HG03342 (cell line): ENCODE measurements at regions not wholly inside any gene's neighbourhood (a gene's known extent, or its start where the extent isn't known, plus 50 kb on each side); places are given as distances from the start of the nearest gene placed in this dataset.

ENCODE experiments used
- ATAC-seq: cut with Tn5 transposase; IDR thresholded peaks from one replicate; pipeline ENCODE4 v1.9.1; 2021; ENCODE audit warnings: mild to moderate bottlenecking, moderate library complexity; ENCODE audit not compliant: unreplicated experiment

DNA sequence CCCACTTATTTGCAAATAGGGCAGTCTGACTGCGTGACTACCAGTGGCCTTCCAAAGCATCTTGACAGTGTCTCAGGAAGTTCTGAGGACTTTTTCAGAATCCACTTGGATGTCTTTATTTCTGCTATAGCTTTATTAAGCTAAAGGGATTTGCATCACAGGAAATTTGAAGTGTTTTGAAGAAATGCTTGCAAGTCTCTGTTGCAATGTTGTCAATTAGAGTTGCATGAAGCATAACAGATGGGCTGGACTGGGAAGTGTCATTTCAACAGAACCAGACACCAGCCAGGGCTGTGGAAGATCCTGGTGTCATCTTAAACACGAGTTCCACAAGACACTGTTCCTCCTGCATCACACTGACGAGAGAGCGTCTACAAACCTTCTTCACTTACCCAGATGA, 224.5 kb downstream of the EN1 start:
- no peak for ATAC-seq

DNA sequence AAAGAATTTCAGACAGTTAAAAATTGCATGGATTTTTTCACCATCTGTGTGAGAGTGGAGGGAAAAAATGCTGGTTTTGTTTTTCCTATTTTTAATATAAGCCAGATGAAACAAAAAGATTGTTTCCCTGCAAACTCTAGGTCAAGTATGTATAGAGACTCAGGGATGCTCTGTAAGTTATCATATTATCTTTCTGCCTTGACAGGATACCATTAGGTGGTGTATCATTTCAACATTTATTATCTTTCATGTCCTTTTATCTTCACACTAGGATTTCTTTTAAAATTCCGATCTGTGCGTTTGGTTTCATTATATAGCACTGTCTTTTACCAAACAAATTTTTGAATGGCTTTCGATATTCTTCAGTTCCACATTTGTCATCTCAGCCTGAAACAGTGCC, 225.3 kb downstream of the EN1 start:
- ATAC-seq: no peak

DNA sequence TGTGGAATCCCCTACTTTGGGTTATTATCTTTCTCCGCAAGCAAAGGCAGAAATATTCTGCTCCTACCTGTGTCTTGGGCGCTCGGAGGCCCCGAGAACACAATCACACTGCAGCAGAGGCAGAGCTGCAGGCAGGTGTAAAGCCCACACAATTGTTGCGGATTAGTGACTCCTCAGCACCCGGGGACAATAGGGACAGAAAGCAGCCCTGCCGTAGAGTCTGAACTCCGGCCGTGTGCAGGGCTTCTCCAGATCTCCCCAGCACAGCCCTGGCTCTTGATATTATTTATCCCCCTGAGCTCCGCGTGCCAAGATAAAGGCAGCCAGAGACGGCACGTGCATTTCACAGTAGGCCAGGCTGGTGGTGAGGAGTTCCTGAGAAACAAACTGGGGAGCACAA, 229.2 kb downstream of the EN1 start:
- no peak for ATAC-seq

DNA sequence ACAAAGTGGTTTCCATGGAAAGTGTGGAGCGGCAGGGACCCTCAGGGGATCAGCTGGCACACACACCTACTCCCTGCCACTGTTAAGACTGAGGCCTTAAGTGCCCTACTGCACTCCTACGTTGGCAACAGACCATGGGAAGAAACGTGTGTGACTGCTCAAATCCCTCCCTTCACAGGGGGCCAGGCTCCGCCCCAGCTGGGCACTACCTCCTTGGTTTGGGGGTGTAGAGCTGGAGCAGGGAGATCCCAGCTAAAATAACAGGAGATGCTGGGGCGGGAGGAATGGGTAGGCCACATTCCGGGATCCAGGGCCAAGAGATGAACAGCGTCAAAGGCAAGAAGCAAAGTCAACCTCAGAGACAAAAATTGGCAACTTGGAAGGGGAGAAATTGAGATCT, 231.0 kb downstream of the EN1 start:
- ATAC-seq: no peak

- ATAC-seq: no peak
These were observed 232.6 kb downstream of the EN1 start for GRCh38 chr2:118614841-118615271.

- no peak for ATAC-seq
These were observed 233.7 kb downstream of the EN1 start for GRCh38 chr2:118613737-118614136.

DNA sequence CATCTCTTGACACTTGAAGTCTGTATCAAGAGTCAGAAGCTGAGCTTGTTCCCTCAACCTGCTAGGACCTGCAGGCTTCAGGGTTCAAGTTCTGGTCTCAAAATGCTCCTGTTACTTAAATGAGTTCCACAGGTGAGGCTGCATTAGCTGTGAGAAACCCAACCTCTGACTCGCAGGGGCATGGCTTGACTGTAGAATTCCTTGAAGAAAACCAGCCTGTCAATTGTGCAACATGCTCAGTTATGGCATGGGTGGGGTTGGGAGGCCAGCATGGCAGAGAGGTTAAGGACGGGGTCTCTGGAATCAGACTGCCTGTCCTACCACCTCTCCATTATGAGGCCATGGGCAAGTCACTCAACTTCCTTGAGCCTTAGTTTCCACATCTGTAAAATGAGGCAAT, 235.8 kb downstream of the EN1 start:
- ATAC-seq: no peak

DNA sequence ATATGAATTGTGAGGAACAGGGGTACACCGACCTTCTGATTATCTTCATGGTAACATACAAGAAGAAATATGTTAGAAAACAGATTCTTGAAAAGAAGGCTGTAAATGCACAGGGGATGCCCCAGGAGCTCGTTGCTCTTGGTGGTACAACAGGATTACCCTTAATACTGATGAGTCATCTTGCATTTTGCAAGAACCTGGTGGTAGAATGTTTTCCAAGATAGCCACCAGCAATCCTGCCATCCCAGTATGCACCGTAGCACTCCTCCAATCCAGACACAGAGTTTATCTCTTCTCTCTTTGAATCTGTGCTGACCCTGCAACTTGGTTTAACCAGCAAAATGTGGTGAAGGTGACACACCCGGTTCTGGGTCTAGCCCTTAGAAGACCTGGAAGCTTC, 238.3 kb downstream of the EN1 start:
- no peak for ATAC-seq

DNA sequence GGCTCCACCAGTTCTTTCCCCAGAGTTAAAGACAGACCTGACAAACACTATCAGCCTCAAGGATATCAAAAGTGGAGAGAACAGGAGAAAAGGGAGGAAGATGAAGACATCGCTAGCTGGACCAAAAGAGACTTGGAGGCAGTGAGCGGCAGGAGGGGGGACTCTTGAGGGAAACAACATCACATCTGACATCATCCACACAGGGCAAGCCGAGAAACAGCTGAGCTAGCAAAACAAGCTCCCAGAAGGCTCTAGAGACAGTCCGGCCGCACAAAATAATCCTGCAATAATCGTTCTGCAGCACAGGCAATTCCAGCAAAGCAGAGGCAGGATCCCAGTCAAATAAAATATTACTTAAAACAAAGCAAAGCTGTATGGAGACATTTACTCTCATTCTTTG, 239.8 kb downstream of the EN1 start:
- ATAC-seq: no peak

DNA sequence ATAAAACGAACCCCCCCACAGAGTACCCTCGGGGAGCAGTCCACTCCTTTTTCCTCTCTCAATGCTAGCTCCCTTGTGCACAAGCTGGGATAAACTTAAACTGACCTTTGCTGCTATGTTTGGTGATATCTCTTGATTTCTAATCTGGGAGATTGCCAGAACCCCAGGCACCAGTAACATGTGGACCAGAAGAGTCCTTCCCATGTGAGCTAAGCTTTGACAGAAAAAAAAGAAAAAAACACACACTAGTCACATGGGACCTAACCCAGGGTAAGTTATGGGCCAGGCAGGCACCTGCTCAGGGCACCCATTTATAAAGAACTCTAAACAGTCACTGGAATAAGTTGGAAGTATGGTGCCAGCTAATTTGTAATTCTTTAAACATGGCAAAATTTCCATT, 242.6 kb downstream of the EN1 start:
- ATAC-seq: no peak

GRCh38 chr2:118604371-118604770, 243.1 kb downstream of the EN1 start:
- ATAC-seq: no peak

- no peak for ATAC-seq
These were observed 248.3 kb downstream of the EN1 start for GRCh38 chr2:118599141-118599540.

- no peak for ATAC-seq
These were observed 250.8 kb downstream of the EN1 start for GRCh38 chr2:118596620-118597019.

DNA sequence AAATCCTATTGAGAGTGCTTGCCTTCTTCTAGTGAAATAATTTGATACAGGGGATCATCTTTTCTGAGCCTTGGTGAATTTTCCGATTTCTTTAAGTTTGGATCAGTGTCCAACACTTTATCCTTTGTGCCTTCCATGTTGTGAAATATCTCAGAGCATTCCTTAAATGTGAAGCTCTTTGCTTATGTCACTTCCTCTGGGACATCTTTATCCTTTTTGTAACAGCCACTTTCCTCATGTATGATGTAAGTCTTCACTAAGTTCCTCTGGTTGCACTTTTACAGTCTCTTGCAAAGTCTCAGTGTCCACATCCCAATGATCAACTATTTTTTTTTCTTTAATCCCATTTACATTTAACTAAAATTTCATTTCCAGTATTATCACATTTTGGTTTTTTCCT, 254.2 kb downstream of the EN1 start:
- no peak for ATAC-seq

GRCh38 chr2:118591223-118591622, 256.2 kb downstream of the EN1 start:
- ATAC-seq: no peak

DNA sequence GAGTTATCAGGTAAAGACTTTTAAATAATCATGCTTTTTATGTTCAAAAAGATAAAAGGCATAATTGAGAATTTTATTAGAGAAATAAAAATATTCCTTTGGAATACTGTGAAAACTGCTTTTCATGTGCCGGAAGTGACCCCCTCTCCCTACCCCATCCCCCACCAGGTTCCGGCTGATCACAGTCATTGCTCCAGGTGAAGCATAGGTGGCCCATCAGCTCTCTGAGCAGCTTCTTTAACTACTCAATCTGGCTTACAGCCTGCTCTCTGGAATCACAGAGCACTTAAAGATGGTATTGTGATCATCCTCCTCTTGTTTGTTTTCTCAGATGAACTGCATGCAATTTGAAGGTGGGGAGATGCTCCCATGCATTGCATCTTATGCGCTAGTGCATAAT, 257.7 kb downstream of the EN1 start:
- ATAC-seq: no peak

DNA sequence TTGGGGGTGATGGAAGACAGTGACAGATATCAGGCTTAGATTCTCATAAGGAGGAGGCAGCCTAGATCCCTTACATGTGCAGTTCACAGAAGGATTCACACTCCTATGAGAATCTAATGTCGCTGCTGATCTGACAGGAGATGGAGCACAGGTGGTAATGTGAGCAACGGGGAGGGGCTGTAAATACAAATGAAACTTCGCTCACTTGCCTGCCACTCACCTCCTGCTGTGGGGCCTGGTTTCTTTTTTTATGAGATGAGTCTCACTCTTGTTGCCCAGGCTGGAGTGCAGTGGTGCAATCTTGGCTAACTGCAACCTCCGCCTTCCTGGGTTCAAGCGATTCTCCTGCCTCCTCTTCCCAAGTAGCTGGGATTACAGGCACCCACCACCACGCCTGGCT, 258.6 kb downstream of the EN1 start:
- ATAC-seq: no peak

DNA sequence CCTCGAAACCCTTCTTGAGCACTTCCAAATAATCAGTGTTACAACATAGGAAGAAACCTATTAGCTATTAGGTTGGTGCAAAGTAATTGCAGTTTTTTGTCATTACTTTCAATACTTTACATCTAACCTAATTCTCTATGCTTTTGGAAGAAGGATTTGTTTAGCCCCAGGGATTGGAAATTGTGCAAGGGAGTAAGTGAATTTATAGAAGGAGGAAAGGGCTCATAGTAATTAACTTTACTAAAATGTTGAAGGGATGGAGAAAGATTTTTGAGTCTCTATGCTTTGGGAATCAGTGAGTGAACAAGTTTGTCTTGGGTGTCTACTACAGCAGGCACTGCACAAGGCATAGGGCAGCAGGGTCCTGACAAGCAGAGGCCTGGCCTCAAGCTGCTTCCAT, 261.1 kb downstream of the EN1 start:
- ATAC-seq: no peak

DNA sequence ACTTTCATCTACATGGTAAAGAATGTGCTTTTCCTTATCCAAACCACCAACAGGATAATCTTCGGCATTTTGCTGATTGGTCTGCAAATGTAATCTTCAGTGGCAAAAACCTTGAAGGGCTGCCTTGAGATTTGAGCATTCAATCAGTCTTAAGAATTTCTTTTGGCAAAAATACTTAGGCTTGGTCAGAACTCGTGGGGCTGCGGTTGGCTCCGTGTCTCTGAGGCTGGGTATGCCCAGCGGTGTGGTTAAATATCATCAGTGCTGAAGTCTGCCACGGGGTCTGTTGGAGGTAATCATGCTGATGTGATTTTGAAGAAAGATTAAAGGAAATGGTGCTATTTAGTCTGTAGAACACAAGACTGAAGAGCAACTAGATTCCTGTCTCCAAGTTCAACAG, 262.6 kb downstream of the EN1 start:
- no peak for ATAC-seq

- ATAC-seq: no peak
These were observed 263.2 kb downstream of the EN1 start for GRCh38 chr2:118584062-118584749.

DNA sequence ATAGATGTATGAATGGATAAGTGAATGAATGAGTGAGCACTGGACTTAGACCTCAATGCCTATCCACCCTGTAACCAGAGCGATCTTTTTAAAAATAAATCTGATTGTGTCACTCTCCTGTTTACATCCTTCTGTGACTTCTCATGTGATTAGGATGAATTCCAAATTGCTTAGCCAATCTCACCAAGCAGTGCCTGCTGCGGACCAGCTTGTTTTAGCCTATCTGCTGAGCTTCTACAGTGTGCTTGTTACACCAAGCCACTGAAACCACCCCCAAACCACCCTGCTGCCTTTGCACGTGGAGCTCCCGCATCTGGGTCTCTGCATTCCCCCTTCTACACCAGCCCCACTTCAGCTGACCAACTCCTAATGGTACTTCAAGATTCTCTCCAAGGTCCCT, 265.4 kb downstream of the EN1 start:
- no peak for ATAC-seq

DNA sequence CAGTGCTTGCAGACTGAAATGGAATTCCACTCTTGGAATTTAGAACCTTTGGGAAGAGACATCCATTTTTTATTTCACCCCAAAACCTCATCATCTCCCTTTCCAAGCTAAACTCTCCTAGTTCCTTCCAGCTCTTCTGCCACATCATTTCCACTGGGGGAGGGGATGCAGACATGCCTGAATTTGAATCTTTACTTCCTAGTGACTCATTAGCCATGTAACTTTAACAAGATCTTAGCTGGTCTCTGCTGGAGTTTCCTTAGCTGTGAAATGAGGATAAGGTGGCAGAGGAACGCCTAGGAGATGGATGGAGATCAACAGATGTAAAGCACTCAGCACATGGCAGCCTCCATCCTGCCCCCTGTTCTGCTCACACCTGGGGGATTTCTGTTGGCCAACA, 266.8 kb downstream of the EN1 start:
- ATAC-seq: no peak

DNA sequence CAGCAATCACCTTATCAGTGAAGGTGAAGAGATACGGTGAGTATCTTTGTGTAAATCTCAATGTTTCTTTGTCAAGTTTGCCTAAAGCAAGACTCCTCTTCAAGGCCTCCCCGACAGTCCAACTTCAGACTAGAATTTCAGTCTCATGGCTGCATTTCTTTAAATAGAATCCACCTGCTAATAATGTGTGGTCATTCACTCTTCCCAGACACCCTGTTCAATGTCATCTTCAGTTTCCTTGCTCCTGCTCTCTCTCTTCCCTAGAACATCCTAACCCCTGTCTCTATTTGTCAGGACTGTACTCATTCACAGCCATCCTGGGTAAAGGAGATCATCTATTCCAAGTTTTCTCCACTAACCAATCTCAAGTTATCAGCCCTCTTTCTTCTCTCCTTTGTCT, 267.3 kb downstream of the EN1 start:
- ATAC-seq: no peak
